CD4-positive, CD25-positive, alpha-beta regulatory T cell (primary cell): ENCODE measurements at regions not wholly inside any gene's neighbourhood (a gene's known extent, or its start where the extent isn't known, plus 50 kb on each side); places are given as distances from the start of the nearest gene placed in this dataset.

Experiments used
- ATAC-seq, 2 donors: fragments of 150-1000 bp; cut with Tn5 transposase; one replicate each; pipeline ENCODE4 v1.10.0; 2021; ENCODE audit warnings: low read depth in 2 of 2, moderate number of reproducible peaks in 2 of 2, moderate library complexity in 1 of 2
- DNase-seq, 3 donors: peaks; one replicate each; pipeline versions ENCODE4 v3.0.0 to v3.0.0-alpha.2; 2012 to 2022; ENCODE audit warnings: mixed read lengths in 1 of 3
- H3K27ac ChIP-seq: one replicate; pipeline ENCODE4 v1.7.0; 2013; ENCODE audit warnings: mild to moderate bottlenecking, low read length; ENCODE audit not compliant: insufficient read depth, poor library complexity, severe bottlenecking
- H3K27me3 ChIP-seq: one replicate; pipeline ENCODE4 v1.7.0; 2013; ENCODE audit warnings: low read length; ENCODE audit not compliant: control insufficient read depth, insufficient read depth
- H3K36me3 ChIP-seq: one replicate; pipeline ENCODE4 v1.7.0; 2013; ENCODE audit warnings: mild to moderate bottlenecking, low read length, moderate library complexity; ENCODE audit not compliant: control insufficient read depth, insufficient read depth
- H3K4me1 ChIP-seq: 2 replicates; pipeline ENCODE4 v1.7.0; 2013; ENCODE audit warnings: mild to moderate bottlenecking, low read length; ENCODE audit not compliant: insufficient read depth, control insufficient read depth, poor library complexity, severe bottlenecking
- H3K4me3 ChIP-seq: one replicate; pipeline ENCODE4 v1.7.0; 2013; ENCODE audit warnings: low read depth, mild to moderate bottlenecking, low read length, moderate library complexity
- H3K9me3 ChIP-seq, 2 experiments: 1 replicate in 1 of 2; 2 replicates in 1 of 2; pipeline ENCODE4 v1.7.0; 2013; ENCODE audit warnings: low read length in 2 of 2, mild to moderate bottlenecking in 1 of 2, moderate library complexity in 1 of 2; ENCODE audit not compliant: control insufficient read depth in 2 of 2
- H3K27ac Mint-ChIP-seq, 3 donors: one replicate each; pipeline ENCODE4 v1.8.0; 2020 to 2022; ENCODE audit warnings: mild to moderate bottlenecking in 3 of 3, mixed read lengths in 3 of 3, moderate library complexity in 2 of 3
- H3K27me3 Mint-ChIP-seq: one replicate; pipeline ENCODE4 v1.8.0; 2022; ENCODE audit warnings: mild to moderate bottlenecking, mixed read lengths
- H3K36me3 Mint-ChIP-seq: one replicate; pipeline ENCODE4 v1.8.0; 2020; ENCODE audit warnings: mixed read lengths
- H3K4me1 Mint-ChIP-seq, 4 donors: one replicate each; pipeline ENCODE4 v1.8.0; 2020 to 2022; ENCODE audit warnings: mixed read lengths in 4 of 4, mild to moderate bottlenecking in 1 of 4
- H3K4me3 Mint-ChIP-seq, 4 donors: one replicate each; pipeline ENCODE4 v1.8.0; 2020 to 2022; ENCODE audit warnings: mild to moderate bottlenecking in 4 of 4, mixed read lengths in 4 of 4, moderate library complexity in 3 of 4
- H3K9me3 Mint-ChIP-seq, 7 donors: one replicate each; pipeline ENCODE4 v1.8.0; 2020 to 2022; ENCODE audit warnings: mixed read lengths in 7 of 7, mild to moderate bottlenecking in 3 of 7, moderate library complexity in 2 of 7

DNA sequence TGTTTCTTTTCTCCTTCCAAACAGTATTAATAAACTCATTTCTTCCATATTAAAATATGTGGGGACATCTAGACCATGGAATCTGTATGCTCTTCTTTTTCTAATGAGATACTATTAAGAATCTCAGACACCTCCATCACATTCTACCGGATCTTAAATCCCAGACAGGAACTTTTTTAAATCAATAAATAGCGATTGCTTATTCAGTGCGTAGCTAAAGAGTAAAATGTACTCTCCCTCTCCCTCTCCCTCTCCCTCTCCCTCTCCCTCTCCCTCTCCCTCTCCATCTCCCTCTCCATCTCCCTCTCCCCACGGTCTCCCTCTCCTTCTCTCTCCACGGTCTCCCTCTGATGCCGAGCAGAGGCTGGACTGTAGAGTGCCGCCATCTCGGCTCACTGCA lies 297.0 kb downstream of the HNRNPD start:
- Histone ChIP-seq H3K36me3 (no peaks in the 10 kb centered on the region), H3K4me1 (no peaks in the 10 kb centered on the region), H3K27ac (no peak overlapping the region), H3K27me3 (no peaks in the 10 kb centered on the region), H3K9me3 (no peaks in the 10 kb centered on the region), H3K4me3 (no peak overlapping the region)
- H3K4me1 Mint-ChIP-seq: no peaks in the 10 kb centered on the region
- H3K36me3 Mint-ChIP-seq: no peaks in the 10 kb centered on the region
- H3K27ac Mint-ChIP-seq: no peak overlapping the region
- H3K9me3 Mint-ChIP-seq: peaks cover 0 to 2% (median 0%) of the 10 kb centered on the region in 7 donors
- peaks cover 8% of the 10 kb centered on the region for H3K27me3 Mint-ChIP-seq
- ATAC-seq: no peak
- no peak for DNase-seq
- H3K4me3 Mint-ChIP-seq: no peak overlapping the region

DNA sequence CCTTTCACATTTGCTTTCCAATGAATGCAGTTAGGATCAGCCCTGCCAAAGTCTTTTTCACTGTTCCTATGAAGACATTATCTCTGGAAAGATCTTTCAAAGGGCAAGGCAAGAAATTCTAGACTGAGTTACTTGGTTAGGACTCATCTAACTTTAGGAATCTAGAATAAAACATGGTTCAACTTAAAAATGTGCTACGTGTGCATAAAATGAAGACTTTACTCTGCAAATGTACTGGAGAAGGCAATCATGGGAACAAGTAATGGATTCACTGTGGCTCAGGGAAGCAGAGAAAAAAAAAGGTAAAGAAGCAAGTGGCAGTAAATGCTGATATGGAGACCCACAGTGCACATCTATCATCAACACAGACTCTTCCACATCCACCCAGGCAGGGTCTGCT lies 297.4 kb downstream of the HNRNPD start:
- Mint-ChIP-seq H3K36me3 (no peaks in the 10 kb centered on the region), H3K27me3 (peaks cover 8% of the 10 kb centered on the region), H3K4me1 (no peaks in the 10 kb centered on the region), H3K27ac (no peak overlapping the region), H3K4me3 (no peak overlapping the region), H3K9me3 (peaks cover 0 to under 1% (median 0%) of the 10 kb centered on the region in 7 donors)
- DNase-seq: no peak
- no peak for ATAC-seq
- Histone ChIP-seq H3K9me3 (no peaks in the 10 kb centered on the region), H3K4me1 (no peaks in the 10 kb centered on the region), H3K27ac (no peak overlapping the region), H3K27me3 (no peaks in the 10 kb centered on the region), H3K4me3 (no peak overlapping the region), H3K36me3 (no peaks in the 10 kb centered on the region)

DNA sequence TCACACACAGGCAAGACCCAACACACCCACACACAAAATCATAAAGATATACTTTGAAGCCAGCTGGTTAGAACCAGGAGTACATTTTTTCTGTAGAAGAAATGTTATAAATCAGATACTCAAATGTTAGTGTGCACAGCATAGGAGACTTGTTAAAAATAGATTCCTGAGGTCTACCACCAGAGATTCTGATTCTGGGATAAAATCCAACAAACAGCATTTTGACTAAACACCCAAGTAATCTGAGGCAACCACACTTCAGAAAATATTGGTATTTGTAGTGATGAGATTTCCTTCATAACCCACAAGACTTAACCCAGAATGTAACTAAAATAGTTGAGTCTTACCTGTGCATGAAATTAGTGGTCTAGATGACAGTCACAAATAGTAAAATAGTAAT lies 301.8 kb downstream of the HNRNPD start:
- H3K9me3 ChIP-seq: no peaks in the 10 kb centered on the region
- no peaks in the 10 kb centered on the region for H3K27me3 ChIP-seq
- no peak overlapping the region for H3K27ac ChIP-seq
- no peak overlapping the region for H3K4me3 Mint-ChIP-seq
- H3K4me1 Mint-ChIP-seq: no peaks in the 10 kb centered on the region
- H3K27me3 Mint-ChIP-seq: peaks cover 8% of the 10 kb centered on the region
- no peak overlapping the region for H3K4me3 ChIP-seq
- no peaks in the 10 kb centered on the region for H3K36me3 ChIP-seq
- H3K36me3 Mint-ChIP-seq: no peaks in the 10 kb centered on the region
- no peak overlapping the region for H3K27ac Mint-ChIP-seq
- DNase-seq (no peak), ATAC-seq (no peak)
- no peaks in the 10 kb centered on the region for H3K4me1 ChIP-seq
- peaks cover 0 to 1% (median 0%) of the 10 kb centered on the region in 7 donors for H3K9me3 Mint-ChIP-seq

DNA sequence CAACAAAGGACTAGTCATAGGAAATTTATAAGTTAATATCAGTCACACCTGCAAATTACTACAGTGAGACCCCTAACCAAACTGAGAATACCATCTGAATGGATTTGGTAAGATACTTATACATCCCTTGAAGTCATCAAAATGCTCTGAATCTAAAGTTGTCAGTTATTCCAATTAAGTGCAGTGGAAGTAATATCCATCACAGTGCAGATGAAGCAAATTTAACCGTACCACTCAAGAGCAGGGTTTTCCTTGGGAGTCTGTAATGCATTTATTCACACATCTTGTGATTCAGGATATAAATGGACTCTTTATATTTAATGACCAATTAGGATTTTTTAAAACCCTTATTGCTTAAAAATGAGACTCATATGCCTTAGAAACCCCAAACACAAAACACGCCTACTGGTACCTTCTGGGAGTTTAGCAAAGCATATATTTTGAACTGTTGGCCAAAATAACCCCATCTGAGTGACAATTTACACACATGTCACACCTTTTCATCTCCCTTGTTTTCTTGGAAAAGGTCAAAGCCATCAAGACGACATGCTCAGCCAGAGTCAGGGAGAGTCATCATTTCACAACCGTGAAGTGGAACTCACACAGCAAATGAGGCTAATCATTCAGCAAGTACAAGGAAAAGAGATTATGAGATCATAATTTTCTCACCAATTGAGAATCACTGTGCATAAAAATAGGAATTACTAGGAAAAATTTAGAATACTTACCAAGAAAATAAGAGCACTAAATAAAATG lies 303.7 kb downstream of the HNRNPD start:
- ATAC-seq: no peak
- H3K4me3 ChIP-seq: no peak overlapping the region
- H3K4me1 ChIP-seq: no peaks in the 10 kb centered on the region
- H3K4me3 Mint-ChIP-seq: no peak overlapping the region
- DNase-seq: no peak
- H3K36me3 Mint-ChIP-seq: no peaks in the 10 kb centered on the region
- H3K9me3 Mint-ChIP-seq: peaks cover 0 to 3% (median 0%) of the 10 kb centered on the region in 7 donors
- no peaks in the 10 kb centered on the region for H3K4me1 Mint-ChIP-seq
- H3K27ac Mint-ChIP-seq: no peak overlapping the region
- no peaks in the 10 kb centered on the region for H3K9me3 ChIP-seq
- peaks cover 7% of the 10 kb centered on the region for H3K27me3 Mint-ChIP-seq
- H3K36me3 ChIP-seq: no peaks in the 10 kb centered on the region
- no peak overlapping the region for H3K27ac ChIP-seq
- H3K27me3 ChIP-seq: no peaks in the 10 kb centered on the region

DNA sequence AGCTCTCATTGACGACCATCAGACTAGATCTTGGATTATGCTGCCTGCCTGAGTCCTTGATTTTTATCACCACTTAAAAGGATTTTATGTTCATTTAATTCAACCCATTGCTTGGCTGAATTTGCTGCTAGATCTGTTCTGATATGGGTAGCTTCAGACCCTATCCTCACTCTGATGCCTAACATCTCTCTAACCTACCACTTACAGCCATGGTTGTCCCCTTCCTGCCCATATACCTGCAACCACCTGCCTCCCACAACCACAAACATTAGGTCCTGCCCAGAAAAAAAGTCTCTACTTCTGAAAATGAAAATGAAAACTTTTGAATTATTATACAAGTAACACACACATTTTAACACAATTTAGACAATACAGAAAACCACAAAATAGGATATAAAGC lies 310.8 kb downstream of the HNRNPD start:
- H3K36me3 ChIP-seq: no peaks in the 10 kb centered on the region
- Mint-ChIP-seq H3K36me3 (no peaks in the 10 kb centered on the region), H3K27me3 (peaks cover 6% of the 10 kb centered on the region), H3K9me3 (peaks cover 0 to 3% (median 0%) of the 10 kb centered on the region in 7 donors), H3K27ac (no peak overlapping the region), H3K4me1 (peaks cover 0 to 2% (median 0%) of the 10 kb centered on the region in 4 donors), H3K4me3 (no peak overlapping the region)
- no peaks in the 10 kb centered on the region for H3K27me3 ChIP-seq
- H3K9me3 ChIP-seq: no peaks in the 10 kb centered on the region
- no peaks in the 10 kb centered on the region for H3K4me1 ChIP-seq
- DNase-seq (no peak), ATAC-seq (no peak)
- H3K4me3 ChIP-seq: no peak overlapping the region
- no peak overlapping the region for H3K27ac ChIP-seq

DNA sequence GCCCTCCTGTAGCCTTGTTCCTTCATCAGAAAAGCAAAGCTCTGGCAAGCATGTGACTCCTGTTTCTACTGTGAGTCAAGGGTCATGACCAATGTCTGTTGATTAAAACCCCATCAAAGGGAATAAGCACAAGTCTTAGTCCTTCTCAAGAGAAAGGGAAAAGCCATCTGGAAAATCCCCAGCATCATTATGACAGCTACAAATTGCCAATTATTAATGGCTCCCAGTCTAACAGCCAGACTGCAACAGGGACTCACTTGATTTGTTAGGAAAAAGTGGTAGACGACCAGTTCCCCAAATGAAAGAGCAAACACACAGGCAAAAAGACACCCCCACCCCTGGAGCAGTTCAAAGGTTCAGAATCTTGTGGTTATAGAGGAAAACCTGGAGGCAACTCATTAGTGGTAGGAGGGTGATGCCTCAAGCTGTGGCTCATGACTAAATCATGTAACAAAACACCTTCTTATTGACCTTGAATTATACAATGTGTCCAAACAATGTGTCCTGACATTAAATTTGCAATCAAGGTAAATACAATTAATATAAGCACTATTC lies 315.7 kb downstream of the HNRNPD start:
- Histone ChIP-seq H3K9me3 (no peaks in the 10 kb centered on the region), H3K27me3 (no peaks in the 10 kb centered on the region), H3K36me3 (no peaks in the 10 kb centered on the region), H3K4me3 (no peak overlapping the region), H3K4me1 (no peaks in the 10 kb centered on the region), H3K27ac (no peak overlapping the region)
- ATAC-seq (no peak), DNase-seq (no peak)
- Mint-ChIP-seq H3K27me3 (no peaks in the 10 kb centered on the region), H3K4me3 (no peak overlapping the region), H3K36me3 (no peaks in the 10 kb centered on the region), H3K4me1 (peaks cover 0 to 1% (median 0%) of the 10 kb centered on the region in 4 donors), H3K9me3 (peaks cover 0 to 6% (median 0%) of the 10 kb centered on the region in 7 donors), H3K27ac (no peak overlapping the region)

DNA sequence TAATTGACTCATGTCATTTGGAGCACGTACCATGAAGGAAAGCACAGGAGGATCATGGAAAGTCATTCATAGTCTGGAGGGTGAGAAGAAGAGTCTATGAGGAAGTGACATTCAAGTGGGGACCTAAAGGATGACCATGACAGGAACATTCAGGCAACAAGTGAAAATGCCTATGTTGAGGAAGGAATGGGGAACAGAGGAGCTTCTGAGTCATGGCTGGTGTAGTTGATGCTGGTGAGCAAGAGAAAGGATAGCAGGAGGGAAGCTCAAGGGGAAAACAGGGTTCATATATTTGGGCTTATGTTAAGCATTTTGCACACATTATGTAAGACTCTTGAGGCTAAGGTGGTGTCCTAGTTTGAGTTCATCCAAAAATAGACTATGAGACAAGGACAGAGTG lies 318.6 kb downstream of the HNRNPD start:
- Mint-ChIP-seq H3K4me3 (no peak overlapping the region), H3K36me3 (no peaks in the 10 kb centered on the region), H3K9me3 (peaks cover 0 to 6% (median 0%) of the 10 kb centered on the region in 7 donors), H3K27me3 (no peaks in the 10 kb centered on the region), H3K4me1 (no peaks in the 10 kb centered on the region), H3K27ac (no peak overlapping the region)
- H3K9me3 ChIP-seq: no peaks in the 10 kb centered on the region
- no peaks in the 10 kb centered on the region for H3K36me3 ChIP-seq
- H3K27me3 ChIP-seq: peaks cover 3% of the 10 kb centered on the region
- ATAC-seq (no peak), DNase-seq (no peak)
- H3K4me3 ChIP-seq: no peak overlapping the region
- no peak overlapping the region for H3K27ac ChIP-seq
- no peaks in the 10 kb centered on the region for H3K4me1 ChIP-seq

DNA sequence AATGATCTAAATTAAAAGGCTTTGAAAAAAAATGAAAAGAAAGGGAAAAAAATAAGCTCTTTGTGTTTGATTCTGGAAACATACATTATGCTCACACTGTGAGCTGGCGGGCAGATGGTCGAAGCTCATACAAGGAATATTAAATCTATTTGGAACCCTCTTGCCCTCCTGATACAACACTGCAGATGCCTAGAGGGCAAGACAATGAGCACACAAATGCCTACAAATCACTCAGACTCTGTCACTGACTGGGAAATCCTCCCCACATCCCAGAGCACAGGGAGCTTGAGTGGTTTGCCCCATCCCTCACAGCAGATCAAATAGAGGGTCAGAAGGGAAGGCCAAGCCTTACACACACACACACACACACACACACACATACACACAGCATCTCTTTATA lies 320.4 kb downstream of the HNRNPD start:
- no peak overlapping the region for H3K27ac ChIP-seq
- Mint-ChIP-seq H3K27me3 (no peaks in the 10 kb centered on the region), H3K4me1 (no peaks in the 10 kb centered on the region), H3K4me3 (no peak overlapping the region), H3K9me3 (peaks cover 0 to 6% (median 0%) of the 10 kb centered on the region in 7 donors), H3K36me3 (no peaks in the 10 kb centered on the region), H3K27ac (no peak overlapping the region)
- ATAC-seq (no peak), DNase-seq (no peak)
- H3K9me3 ChIP-seq: no peaks in the 10 kb centered on the region
- H3K27me3 ChIP-seq: peaks cover 7% of the 10 kb centered on the region
- no peak overlapping the region for H3K4me3 ChIP-seq
- no peaks in the 10 kb centered on the region for H3K36me3 ChIP-seq
- H3K4me1 ChIP-seq: no peaks in the 10 kb centered on the region
